ENCODE measurements at regions not wholly inside any gene's neighbourhood (a gene's known extent, or its start where the extent isn't known, plus 50 kb on each side); places are given as distances from the start of the nearest gene placed in this dataset.

DNA sequence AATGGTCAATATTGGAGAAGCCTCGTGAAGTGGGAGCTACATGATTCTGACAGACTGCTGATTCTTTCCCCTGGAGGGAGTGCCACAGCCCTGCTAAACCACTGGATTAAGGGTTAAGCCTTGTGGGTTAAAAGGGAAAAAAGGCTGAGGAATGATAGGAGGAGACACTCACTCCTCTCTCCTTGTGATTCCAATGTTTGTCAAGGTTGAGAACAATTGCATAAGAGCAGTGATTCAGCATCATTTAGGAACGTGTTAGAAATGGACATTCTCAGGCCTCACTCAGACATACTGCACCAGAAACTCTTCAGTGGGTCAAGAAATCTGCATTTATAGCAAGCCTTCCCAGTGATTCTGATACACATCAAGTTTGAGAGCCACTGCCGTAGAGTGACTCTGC, 87.8 kb upstream of the GZMB start:
- TF ChIP-seq, protein P1, sequence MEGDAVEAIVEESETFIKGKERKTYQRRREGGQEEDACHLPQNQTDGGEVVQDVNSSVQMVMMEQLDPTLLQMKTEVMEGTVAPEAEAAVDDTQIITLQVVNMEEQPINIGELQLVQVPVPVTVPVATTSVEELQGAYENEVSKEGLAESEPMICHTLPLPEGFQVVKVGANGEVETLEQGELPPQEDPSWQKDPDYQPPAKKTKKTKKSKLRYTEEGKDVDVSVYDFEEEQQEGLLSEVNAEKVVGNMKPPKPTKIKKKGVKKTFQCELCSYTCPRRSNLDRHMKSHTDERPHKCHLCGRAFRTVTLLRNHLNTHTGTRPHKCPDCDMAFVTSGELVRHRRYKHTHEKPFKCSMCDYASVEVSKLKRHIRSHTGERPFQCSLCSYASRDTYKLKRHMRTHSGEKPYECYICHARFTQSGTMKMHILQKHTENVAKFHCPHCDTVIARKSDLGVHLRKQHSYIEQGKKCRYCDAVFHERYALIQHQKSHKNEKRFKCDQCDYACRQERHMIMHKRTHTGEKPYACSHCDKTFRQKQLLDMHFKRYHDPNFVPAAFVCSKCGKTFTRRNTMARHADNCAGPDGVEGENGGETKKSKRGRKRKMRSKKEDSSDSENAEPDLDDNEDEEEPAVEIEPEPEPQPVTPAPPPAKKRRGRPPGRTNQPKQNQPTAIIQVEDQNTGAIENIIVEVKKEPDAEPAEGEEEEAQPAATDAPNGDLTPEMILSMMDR (conservative IDR thresholded peaks at IDR 0.05 in 1 of 2, IDR thresholded peaks at IDR 0.05 in 1 of 2; ENCODE audit: low read depth in 1 of 2, low read length in 2 of 2): no peak
- TF ChIP-seq EZH2 (IDR thresholded peaks at IDR 0.05; ENCODE audit: low read length, missing control alignments): no peak

Measured in fibroblast of lung (primary cell).